Spinal cord (tissue), 9 donors: ENCODE measurements at regions not wholly inside any gene's neighbourhood (a gene's known extent, or its start where the extent isn't known, plus 50 kb on each side); places are given as distances from the start of the nearest gene placed in this dataset.
"Not testable (repeated sequence)": the region's sequence is repeated elsewhere in the genome, so short reads cannot be mapped to it uniquely, and the experiment has no call there.

Experiments used
- DNase-seq, 6 donors: peaks; one replicate each; pipeline versions ENCODE4 v3.0.0 to v3.0.0-alpha.2; 2013 to 2015; ENCODE audit warnings: low spot score in 6 of 6, low read depth in 4 of 6
- H3K27ac ChIP-seq: one replicate; pipeline ENCODE4 v1.5.1; 2013; ENCODE audit warnings: low read depth, low read length, control low read depth
- H3K27me3 ChIP-seq: one replicate; pipeline ENCODE4 v1.6.1; 2013; ENCODE audit warnings: low read length; ENCODE audit not compliant: control insufficient read depth, insufficient read depth
- H3K36me3 ChIP-seq: one replicate; pipeline ENCODE4 v1.6.1; 2013; ENCODE audit warnings: low read length; ENCODE audit not compliant: control insufficient read depth, insufficient read depth
- H3K4me1 ChIP-seq: one replicate; pipeline ENCODE4 v1.6.1; 2013; ENCODE audit warnings: low read length; ENCODE audit not compliant: control insufficient read depth, insufficient read depth
- H3K4me3 ChIP-seq: one replicate; pipeline ENCODE4 v1.5.1; 2013; ENCODE audit warnings: low read depth, low read length, control low read depth
- H3K9me3 ChIP-seq: one replicate; pipeline ENCODE4 v1.6.1; 2013; ENCODE audit warnings: low read length; ENCODE audit not compliant: control insufficient read depth, insufficient read depth
- WGBS: methylation state at CpG from one replicate; pipeline ENCODE4 v1.1.5; 2013; ENCODE audit warnings: missing lambda C conversion rate; ENCODE audit not compliant: insufficient coverage; 5-methylcytosine and 5-hydroxymethylcytosine counted together
- donor health status: healthy.

DNA sequence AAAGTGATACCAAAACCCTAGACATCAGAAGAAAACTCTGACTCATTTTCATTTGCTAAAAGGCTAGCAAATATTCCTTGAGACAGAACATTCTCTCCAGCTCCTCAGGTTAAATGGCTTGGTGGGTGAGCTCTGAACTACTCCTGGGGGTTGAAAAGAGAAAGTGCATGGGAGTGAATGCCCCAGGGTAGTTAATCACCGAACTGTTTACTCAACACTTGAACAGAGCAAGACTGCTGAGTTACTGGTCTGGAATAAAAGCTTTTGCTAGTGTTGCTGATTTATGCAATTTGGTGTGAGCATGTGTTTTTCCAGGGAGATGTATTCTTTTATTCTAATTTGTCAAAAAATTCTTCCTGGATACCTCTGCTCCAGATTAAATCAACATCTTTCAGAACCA lies 88.3 kb upstream of the PRDM9 start:
- WGBS, result no CpG with 5 or more reads among the region's 1 CpG
- Histone ChIP-seq H3K4me1 (no peaks in the 10 kb centered on the region), H3K4me3 (no peak overlapping the region), H3K27me3 (no peaks in the 10 kb centered on the region), H3K27ac (no peak overlapping the region), H3K9me3 (no peaks in the 10 kb centered on the region), H3K36me3 (no peaks in the 10 kb centered on the region)
- DNase-seq, result peak in 1 of 6 donors; percentile 17

- Histone ChIP-seq H3K27ac (no peak overlapping the region), H3K9me3 (no peaks in the 10 kb centered on the region), H3K4me1 (no peaks in the 10 kb centered on the region), H3K36me3 (no peaks in the 10 kb centered on the region), H3K27me3 (no peaks in the 10 kb centered on the region), H3K4me3 (no peak overlapping the region)
- 33% methylated on average over 1 of the region's 3 CpGs for WGBS
- no peak for DNase-seq
Measured at GRCh38 chr5:23412515-23412914, 94.9 kb upstream of the PRDM9 start.

GRCh38 chr5:23411994-23412393 lies 95.4 kb upstream of the PRDM9 start:
- H3K36me3 ChIP-seq, result no peaks in the 10 kb centered on the region
- no peak overlapping the region for H3K4me3 ChIP-seq
- DNase-seq, result no peak
- H3K27me3 ChIP-seq, result no peaks in the 10 kb centered on the region
- H3K27ac ChIP-seq, result no peak overlapping the region
- WGBS, result no CpG with 5 or more reads among the region's 2 CpGs
- no peaks in the 10 kb centered on the region for H3K4me1 ChIP-seq
- H3K9me3 ChIP-seq, result no peaks in the 10 kb centered on the region

DNA sequence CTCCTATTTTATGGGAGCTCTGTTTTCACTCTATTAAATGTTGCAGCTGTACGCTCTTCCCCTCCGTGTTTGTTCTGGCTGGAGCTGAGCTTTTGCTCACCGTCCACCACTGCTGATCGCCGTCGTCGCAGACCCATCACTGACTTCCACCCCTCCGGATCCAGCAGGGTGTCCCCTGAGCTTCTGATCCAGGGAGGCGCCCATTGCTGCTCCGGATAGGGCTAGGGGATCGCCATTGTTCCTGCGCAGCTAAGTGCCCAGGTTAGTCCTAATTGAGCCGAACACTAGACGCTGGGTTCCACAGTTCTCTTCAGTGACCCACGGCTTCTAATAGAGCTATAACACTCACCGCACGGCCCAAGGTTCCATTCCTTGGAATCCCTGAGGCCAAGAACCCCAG lies 96.2 kb upstream of the PRDM9 start:
- Histone ChIP-seq H3K27ac (no peak overlapping the region), H3K4me1 (no peaks in the 10 kb centered on the region), H3K36me3 (no peaks in the 10 kb centered on the region), H3K9me3 (no peaks in the 10 kb centered on the region), H3K4me3 (peak overlapping the region; percentile 10), H3K27me3 (no peaks in the 10 kb centered on the region)
- 86% methylated on average over 17 of the region's 17 CpGs for WGBS
- no peak for DNase-seq

GRCh38 chr5:23410775-23411174 lies 96.6 kb upstream of the PRDM9 start:
- H3K4me3 ChIP-seq, result peak overlapping the region; percentile 10

DNA sequence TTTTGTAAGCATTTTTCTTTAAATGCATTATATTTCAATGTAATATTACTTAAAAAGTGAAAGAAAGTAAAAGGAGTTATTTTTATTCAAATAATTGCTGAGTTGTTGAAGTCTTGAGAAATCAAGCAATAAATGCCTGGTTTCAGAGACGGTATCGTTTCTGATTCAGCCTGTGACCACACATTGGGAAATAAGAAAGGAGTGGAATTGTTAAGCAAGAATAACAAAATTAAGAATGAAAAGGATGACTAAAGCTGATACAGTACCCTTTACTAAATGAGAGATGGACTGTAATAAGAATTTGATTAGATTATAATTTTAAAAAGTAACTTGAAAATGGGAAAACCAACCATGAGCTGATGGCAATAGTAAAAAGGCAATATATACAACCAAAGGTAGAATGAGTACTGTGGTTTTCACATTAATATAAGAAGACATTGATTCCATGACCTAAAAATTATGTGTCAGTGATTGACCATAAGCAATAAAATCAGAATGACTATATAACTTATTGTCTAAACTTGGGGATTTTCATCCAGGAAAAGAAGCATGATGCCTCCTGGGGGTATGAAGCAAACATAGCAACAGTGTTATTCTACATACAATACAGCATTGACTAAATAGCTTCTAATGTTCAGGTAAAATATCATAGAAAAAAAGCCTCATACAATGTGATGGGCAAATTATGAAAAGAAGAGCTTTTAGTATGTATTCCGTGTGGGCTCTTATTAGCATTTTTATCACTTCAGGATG lies 101.9 kb upstream of the PRDM9 start:
- Histone ChIP-seq H3K4me3 (no peak overlapping the region), H3K27ac (no peak overlapping the region), H3K36me3 (no peaks in the 10 kb centered on the region), H3K4me1 (no peaks in the 10 kb centered on the region), H3K27me3 (no peaks in the 10 kb centered on the region), H3K9me3 (no peaks in the 10 kb centered on the region)
- no CpG with 5 or more reads among the region's 3 CpGs for WGBS
- no peak for DNase-seq

More at GRCh38 chr5:23410775-23411174, 96.6 kb upstream of the PRDM9 start:
- not testable (repeated sequence) for H3K27me3 ChIP-seq, H3K36me3 ChIP-seq, H3K27ac ChIP-seq, H3K9me3 ChIP-seq, DNase-seq, H3K4me1 ChIP-seq
- 61% methylated on average over 2 of the region's 5 CpGs for WGBS

GRCh38 chr5:23402585-23402984 lies 104.8 kb upstream of the PRDM9 start:
- no peak for DNase-seq
- no peaks in the 10 kb centered on the region for H3K9me3 ChIP-seq
- H3K27me3 ChIP-seq, result no peaks in the 10 kb centered on the region
- H3K4me3 ChIP-seq, result no peak overlapping the region
- no peak overlapping the region for H3K27ac ChIP-seq
- H3K36me3 ChIP-seq, result no peaks in the 10 kb centered on the region
- H3K4me1 ChIP-seq, result no peaks in the 10 kb centered on the region
- WGBS, result 71% methylated on average over 1 of the region's 3 CpGs

- Histone ChIP-seq H3K4me1 (no peaks in the 10 kb centered on the region), H3K27me3 (no peaks in the 10 kb centered on the region), H3K9me3 (no peaks in the 10 kb centered on the region), H3K4me3 (no peak overlapping the region), H3K27ac (no peak overlapping the region), H3K36me3 (no peaks in the 10 kb centered on the region)
- WGBS, result 92% methylated on average over 1 of the region's 5 CpGs
- no peak for DNase-seq
Measured at GRCh38 chr5:23400951-23401350, 106.5 kb upstream of the PRDM9 start.

DNA sequence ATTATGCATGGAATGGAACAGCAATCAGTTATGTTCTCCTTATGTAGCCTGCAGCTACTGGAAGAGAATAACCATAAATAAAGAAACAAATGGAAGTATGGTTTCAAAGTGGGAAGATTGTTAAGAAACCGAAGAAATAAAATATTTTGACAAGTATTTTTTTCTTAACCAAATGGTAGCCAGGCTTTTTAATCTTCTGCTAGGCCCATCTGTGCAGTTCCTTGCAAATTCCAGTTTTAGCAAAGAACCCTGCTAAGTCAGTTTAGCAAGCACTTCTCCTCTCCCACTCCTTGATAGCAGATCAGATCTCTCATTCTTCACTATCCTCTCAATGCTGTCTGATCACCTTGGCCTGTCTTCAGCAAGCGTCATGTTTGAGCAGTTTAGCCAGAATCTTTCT lies 111.1 kb upstream of the PRDM9 start:
- no peaks in the 10 kb centered on the region for H3K36me3 ChIP-seq
- no peaks in the 10 kb centered on the region for H3K27me3 ChIP-seq
- H3K9me3 ChIP-seq, result no peaks in the 10 kb centered on the region
- H3K27ac ChIP-seq, result no peak overlapping the region
- H3K4me3 ChIP-seq, result no peak overlapping the region
- no CpG with 5 or more reads among the region's 2 CpGs for WGBS
- DNase-seq, result peak in 1 of 6 donors; percentile 76
- H3K4me1 ChIP-seq, result no peaks in the 10 kb centered on the region

GRCh38 chr5:23389291-23390101 lies 117.9 kb upstream of the PRDM9 start:
- no CpG with 5 or more reads among the region's 4 CpGs for WGBS
- no peaks in the 10 kb centered on the region for H3K4me1 ChIP-seq
- H3K27ac ChIP-seq, result no peak overlapping the region
- peak in 4 of 6 donors; percentile 26 to 87 (median 51) for DNase-seq
- no peaks in the 10 kb centered on the region for H3K36me3 ChIP-seq
- no peaks in the 10 kb centered on the region for H3K9me3 ChIP-seq
- H3K4me3 ChIP-seq, result no peak overlapping the region
- H3K27me3 ChIP-seq, result no peaks in the 10 kb centered on the region
